ENCODE measurements at regions not wholly inside any gene's neighbourhood (a gene's known extent, or its start where the extent isn't known, plus 50 kb on each side); places are given as distances from the start of the nearest gene placed in this dataset.

- Histone ChIP-seq H3K4me3 (replicated peaks; ENCODE audit: insufficient read depth, low read length) (no peak overlapping the region), H3K27ac (replicated peaks) (no peak overlapping the region), H3K27me3 (ENCODE audit: insufficient read depth, poor library complexity, severe bottlenecking) (no peaks in the 10 kb centered on the region)
- TF ChIP-seq GABPA (IDR thresholded peaks at IDR 0.05; ENCODE audit: low read depth) (no peak), CTCF (IDR thresholded peaks at IDR 0.05; ENCODE audit: insufficient read depth, low read length) (no peak), POLR2AphosphoS5 (IDR thresholded peaks at IDR 0.05; ENCODE audit: low read depth) (no peak), SPI1 (IDR thresholded peaks at IDR 0.05; ENCODE audit: borderline replicate concordance, low read depth) (no peak), REST (IDR thresholded peaks at IDR 0.05; ENCODE audit: insufficient replicate concordance, low read depth) (no peak)
- no peak for DNase-seq (ENCODE audit: low read depth in 1 of 2, low spot score in 1 of 2)
These were observed 56.3 kb upstream of the GPR12 start for GRCh38 chr13:26816881-26817280.

GRCh38 chr13:26813980-26814348 lies 53.4 kb upstream of the GPR12 start:
- no peak for DNase-seq (ENCODE audit: low read depth in 1 of 2, low spot score in 1 of 2)
- H3K27me3 ChIP-seq (ENCODE audit: insufficient read depth, poor library complexity, severe bottlenecking): peaks cover 11% of the 10 kb centered on the region
- no peak overlapping the region for H3K27ac ChIP-seq (replicated peaks)
- TF ChIP-seq CTCF (IDR thresholded peaks at IDR 0.05; ENCODE audit: insufficient read depth, low read length): no peak
- TF ChIP-seq SPI1 (IDR thresholded peaks at IDR 0.05; ENCODE audit: borderline replicate concordance, low read depth): no peak
- TF ChIP-seq POLR2AphosphoS5 (IDR thresholded peaks at IDR 0.05; ENCODE audit: low read depth): no peak
- TF ChIP-seq GABPA (IDR thresholded peaks at IDR 0.05; ENCODE audit: low read depth): no peak
- TF ChIP-seq REST (IDR thresholded peaks at IDR 0.05; ENCODE audit: insufficient replicate concordance, low read depth): no peak
- no peak overlapping the region for H3K4me3 ChIP-seq (replicated peaks; ENCODE audit: insufficient read depth, low read length)

GRCh38 chr13:26813321-26813979 lies 52.9 kb upstream of the GPR12 start:
- Histone ChIP-seq H3K27me3 (ENCODE audit: insufficient read depth, poor library complexity, severe bottlenecking) (peaks cover 13% of the 10 kb centered on the region), H3K4me3 (replicated peaks; ENCODE audit: insufficient read depth, low read length) (no peak overlapping the region), H3K27ac (replicated peaks) (no peak overlapping the region)
- DNase-seq (ENCODE audit: low read depth in 1 of 2, low spot score in 1 of 2): no peak
- TF ChIP-seq REST (IDR thresholded peaks at IDR 0.05; ENCODE audit: insufficient replicate concordance, low read depth): no peak
- TF ChIP-seq CTCF (IDR thresholded peaks at IDR 0.05; ENCODE audit: insufficient read depth, low read length): no peak
- no peak for TF ChIP-seq GABPA (IDR thresholded peaks at IDR 0.05; ENCODE audit: low read depth)
- TF ChIP-seq POLR2AphosphoS5 (IDR thresholded peaks at IDR 0.05; ENCODE audit: low read depth): no peak
- TF ChIP-seq SPI1 (IDR thresholded peaks at IDR 0.05; ENCODE audit: borderline replicate concordance, low read depth): no peak
